Astrocyte of the cerebellum (primary cell): ENCODE measurements at regions not wholly inside any gene's neighbourhood (a gene's known extent, or its start where the extent isn't known, plus 50 kb on each side); places are given as distances from the start of the nearest gene placed in this dataset.

Experiments used
- DNase-seq: peaks from one replicate; pipeline ENCODE4 v3.0.0-alpha.2; 2011; ENCODE audit warnings: low read depth
- H3K4me3 ChIP-seq: 2 replicates; pipeline ENCODE4 v1.5.1; 2011; ENCODE audit warnings: mild to moderate bottlenecking, low read depth, low read length, moderate library complexity
- CTCF ChIP-seq: IDR thresholded peaks from 2 replicates; pipeline ENCODE4 v1.5.1; 2012; ENCODE audit warnings: low read length, low read depth, moderate library complexity, mild to moderate bottlenecking; ENCODE audit errors: missing control alignments
- in situ Hi-C: cut with HindIII; loops from 2 replicates; pipeline ENCODE4 v1.10.0; 2017; ENCODE audit warnings: low sequenced_read_pairs

- no peak for DNase-seq
- peak; percentile 42 for TF ChIP-seq CTCF
- no peak overlapping the region for H3K4me3 ChIP-seq
- in situ Hi-C loops: no loop called here
Observed at GRCh38 chr15:45790325-45790943, 155.6 kb downstream of the SQOR start.

GRCh38 chr15:45794304-45794703, 159.5 kb downstream of the SQOR start:
- no peak overlapping the region for H3K4me3 ChIP-seq
- in situ Hi-C loops: no loop called here
- DNase-seq: no peak
- TF ChIP-seq CTCF: no peak

GRCh38 chr15:45794712-45795439, 160.0 kb downstream of the SQOR start:
- no peak overlapping the region for H3K4me3 ChIP-seq
- no peak for DNase-seq
- no peak for TF ChIP-seq CTCF
- in situ Hi-C loops: no loop called here

GRCh38 chr15:45795440-45796069, 160.7 kb downstream of the SQOR start:
- peak; percentile 12 for DNase-seq
- TF ChIP-seq CTCF: peak; percentile 53
- H3K4me3 ChIP-seq: no peak overlapping the region
- in situ Hi-C loops: no loop called here

- in situ Hi-C loops: no loop called here
- H3K4me3 ChIP-seq: no peak overlapping the region
- DNase-seq: no peak
- no peak for TF ChIP-seq CTCF
Observed at GRCh38 chr15:45796433-45796832, 161.6 kb downstream of the SQOR start.

GRCh38 chr15:45799508-45799907, 164.7 kb downstream of the SQOR start:
- TF ChIP-seq CTCF: no peak
- in situ Hi-C loops: no loop called here
- no peak for DNase-seq
- no peak overlapping the region for H3K4me3 ChIP-seq
